ENCODE measurements at regions not wholly inside any gene's neighbourhood (a gene's known extent, or its start where the extent isn't known, plus 50 kb on each side); places are given as distances from the start of the nearest gene placed in this dataset.

GRCh38 chr7:41878309-41879295, 175.7 kb upstream of the INHBA start:
- Histone ChIP-seq H3K27ac (no peak overlapping the region), H3K4me3 (no peak overlapping the region)
- no peak for DNase-seq (ENCODE audit: low spot score)
- no peak for TF ChIP-seq CTCF (IDR thresholded peaks at IDR 0.05)

GRCh38 chr7:41877118-41877517, 174.2 kb upstream of the INHBA start:
- Histone ChIP-seq H3K4me3 (no peak overlapping the region), H3K27ac (no peak overlapping the region)
- TF ChIP-seq CTCF (IDR thresholded peaks at IDR 0.05) = no peak
- DNase-seq (ENCODE audit: low spot score) = no peak

- TF ChIP-seq CTCF (IDR thresholded peaks at IDR 0.05) = no peak
- DNase-seq (ENCODE audit: low spot score) = no peak
- Histone ChIP-seq H3K27ac (no peak overlapping the region), H3K4me3 (no peak overlapping the region)
Measured at GRCh38 chr7:41875513-41875912, 172.6 kb upstream of the INHBA start.

- TF ChIP-seq CTCF (IDR thresholded peaks at IDR 0.05) = no peak
- no peak for DNase-seq (ENCODE audit: low spot score)
- Histone ChIP-seq H3K27ac (no peak overlapping the region), H3K4me3 (no peak overlapping the region)
Measured at GRCh38 chr7:41874201-41874785, 171.4 kb upstream of the INHBA start.

GRCh38 chr7:41873741-41874140, 170.9 kb upstream of the INHBA start:
- no peak for TF ChIP-seq CTCF (IDR thresholded peaks at IDR 0.05)
- Histone ChIP-seq H3K4me3 (no peak overlapping the region), H3K27ac (no peak overlapping the region)
- no peak for DNase-seq (ENCODE audit: low spot score)

- H3K27ac ChIP-seq = no peak overlapping the region
- H3K4me3 ChIP-seq = no peak overlapping the region
- no peak for TF ChIP-seq CTCF (IDR thresholded peaks at IDR 0.05)
- DNase-seq (ENCODE audit: low spot score) = no peak
Measured at GRCh38 chr7:41872966-41873365, 170.1 kb upstream of the INHBA start.

Measured in coronary artery (tissue), 2 donors.